Keratinocyte (primary cell): ENCODE measurements at regions not wholly inside any gene's neighbourhood (a gene's known extent, or its start where the extent isn't known, plus 50 kb on each side); places are given as distances from the start of the nearest gene placed in this dataset.
"Not testable (repeated sequence)": the region's sequence is repeated elsewhere in the genome, so short reads cannot be mapped to it uniquely, and the experiment has no call there.

Experiments
- DNase-seq: peaks from one replicate; pipeline ENCODE4 v3.0.0-alpha.2; 2011; ENCODE audit warnings: low read depth, missing footprints, low spot score
- FAIRE-seq: peaks from 2 replicates; lab custom pipeline; 2011; peaks lifted over from hg19 to GRCh38; lab: Jason Lieb, UNC
- H2AFZ ChIP-seq: 2 replicates; pipeline ENCODE4 v1.6.0; 2012; ENCODE audit warnings: low read length, control low read depth, inconsistent platforms; ENCODE audit not compliant: control insufficient read depth
- H3K27ac ChIP-seq: 2 replicates; pipeline ENCODE4 v1.5.1; 2011; ENCODE audit warnings: low read length; ENCODE audit not compliant: control insufficient read depth, insufficient read depth
- H3K27me3 ChIP-seq: 3 replicates; pipeline ENCODE4 v1.6.0; 2011; ENCODE audit warnings: low read length; ENCODE audit not compliant: control insufficient read depth, insufficient read depth; ENCODE audit errors: extremely low read depth
- H3K36me3 ChIP-seq, 2 experiments: 2 replicates in 1 of 2; 3 replicates in 1 of 2; pipeline ENCODE4 v1.5.1; 2011; ENCODE audit warnings: low read length in 2 of 2, mild to moderate bottlenecking in 1 of 2; ENCODE audit not compliant: control insufficient read depth in 2 of 2, insufficient read depth in 2 of 2; ENCODE audit errors: extremely low read depth in 1 of 2
- H3K4me1 ChIP-seq: 3 replicates; pipeline ENCODE4 v1.5.1; 2011; ENCODE audit warnings: low read length; ENCODE audit not compliant: control insufficient read depth, insufficient read depth; ENCODE audit errors: extremely low read depth
- H3K4me2 ChIP-seq: 3 replicates; pipeline ENCODE4 v1.6.0; 2011; ENCODE audit warnings: low read depth, low read length; ENCODE audit not compliant: control insufficient read depth, insufficient read depth; ENCODE audit errors: extremely low read depth
- H3K4me3 ChIP-seq, 3 experiments: fragments of 200-600 bp in 1 of 3; sonication (generic) in 1 of 3; 2 replicates in 2 of 3; 3 replicates in 1 of 3; pipeline ENCODE4 v1.5.1; 2011 to 2016; ENCODE audit warnings: low read length in 3 of 3, mild to moderate bottlenecking in 3 of 3, control low read depth in 2 of 3, inconsistent platforms in 1 of 3, low read depth in 1 of 3, mixed read lengths in 1 of 3, mixed run types in 1 of 3, moderate library complexity in 1 of 3; ENCODE audit not compliant: control insufficient read depth in 2 of 3, insufficient read depth in 2 of 3; ENCODE audit errors: extremely low read depth in 1 of 3
- H3K79me2 ChIP-seq: 2 replicates; pipeline ENCODE4 v1.6.0; 2012; ENCODE audit warnings: low read length; ENCODE audit not compliant: control insufficient read depth, insufficient read depth
- H3K9ac ChIP-seq: 3 replicates; pipeline ENCODE4 v1.6.0; 2011; ENCODE audit warnings: low read length; ENCODE audit not compliant: control insufficient read depth, insufficient read depth; ENCODE audit errors: extremely low read depth
- H3K9me1 ChIP-seq: 3 replicates; pipeline ENCODE4 v1.6.0; 2011; ENCODE audit warnings: low read length; ENCODE audit not compliant: control insufficient read depth, insufficient read depth; ENCODE audit errors: extremely low read depth
- H3K9me3 ChIP-seq: 2 replicates; pipeline ENCODE4 v1.5.1; 2012; ENCODE audit warnings: low read depth, low read length; ENCODE audit not compliant: control insufficient read depth
- H4K20me1 ChIP-seq: 3 replicates; pipeline ENCODE4 v1.6.0; 2011; ENCODE audit warnings: low read length; ENCODE audit not compliant: control insufficient read depth, insufficient read depth; ENCODE audit errors: extremely low read depth
- CTCF ChIP-seq, 3 experiments: IDR thresholded peaks in 1 of 3; conservative IDR thresholded peaks in 1 of 3; optimal IDR thresholded peaks in 1 of 3; 2 replicates in 2 of 3; 3 replicates in 1 of 3; pipeline versions ENCODE3 to v1.5.1; 2011; ENCODE audit warnings: low read length in 3 of 3, mild to moderate bottlenecking in 3 of 3, moderate library complexity in 2 of 3, control low read depth in 1 of 3, inconsistent platforms in 1 of 3; ENCODE audit not compliant: insufficient read depth in 2 of 3; ENCODE audit errors: extremely low read depth in 1 of 3
- EZH2 ChIP-seq: IDR thresholded peaks from one replicate; pipeline ENCODE4 v1.6.1; 2012; ENCODE audit warnings: inconsistent platforms, mild to moderate bottlenecking, low read length, moderate library complexity
- dilution Hi-C: fragments of 300-500 bp; cut with MboI; formaldehyde crosslinking; loops from one replicate; pipeline ENCODE4 v1.7.0; 2020; ENCODE audit warnings: low sequenced_read_pairs; ENCODE audit not compliant: extremely low pct_ligation_motif_present

GRCh38 chr5:97297704-97298091 is 114.7 kb upstream of the RIOK2 start:
- Histone ChIP-seq H3K27ac (no peak overlapping the region), H3K4me1 (no peaks in the 10 kb centered on the region), H3K4me3 (no peak overlapping the region), H3K9me3 (no peaks in the 10 kb centered on the region), H3K36me3 (no peaks in the 10 kb centered on the region), H2AFZ (no peak overlapping the region), H3K4me2 (no peak overlapping the region), H3K9ac (no peak overlapping the region), H3K27me3 (no peaks in the 10 kb centered on the region), H3K9me1 (no peaks in the 10 kb centered on the region), H4K20me1 (no peaks in the 10 kb centered on the region), H3K79me2 (no peaks in the 10 kb centered on the region)
- no peak for FAIRE-seq
- TF ChIP-seq EZH2 (no peak), CTCF (optimal IDR thresholded peaks at IDR 0.05 in 1 of 3, IDR thresholded peaks at IDR 0.05 in 1 of 3, conservative IDR thresholded peaks at IDR 0.05 in 1 of 3; ENCODE audit: extremely low read depth in 1 of 3, insufficient read depth in 2 of 3, low read length in 3 of 3) (no peak)
- dilution Hi-C loops = no loop called here
- no peak for DNase-seq

GRCh38 chr5:97301181-97301580 is 118.1 kb upstream of the RIOK2 start:
- H3K9ac ChIP-seq, H3K4me3 ChIP-seq, H4K20me1 ChIP-seq, FAIRE-seq, dilution Hi-C loops, H3K9me3 ChIP-seq, H3K9me1 ChIP-seq, H3K36me3 ChIP-seq, H3K27ac ChIP-seq, DNase-seq, H3K27me3 ChIP-seq, H3K4me1 ChIP-seq, H3K79me2 ChIP-seq, H2AFZ ChIP-seq, H3K4me2 ChIP-seq: not testable (repeated sequence)

GRCh38 chr5:97338729-97339128 is 155.7 kb upstream of the RIOK2 start:
- dilution Hi-C loops = no loop called here
- DNase-seq (no peak), FAIRE-seq (no peak)
- Histone ChIP-seq H3K27me3 (no peaks in the 10 kb centered on the region), H3K4me2 (no peak overlapping the region), H3K9me1 (no peaks in the 10 kb centered on the region), H4K20me1 (no peaks in the 10 kb centered on the region), H2AFZ (no peak overlapping the region), H3K9ac (no peak overlapping the region), H3K36me3 (no peaks in the 10 kb centered on the region), H3K9me3 (no peaks in the 10 kb centered on the region), H3K4me1 (no peaks in the 10 kb centered on the region), H3K4me3 (no peak overlapping the region), H3K27ac (no peak overlapping the region), H3K79me2 (no peaks in the 10 kb centered on the region)
- TF ChIP-seq CTCF (optimal IDR thresholded peaks at IDR 0.05 in 1 of 3, IDR thresholded peaks at IDR 0.05 in 1 of 3, conservative IDR thresholded peaks at IDR 0.05 in 1 of 3; ENCODE audit: extremely low read depth in 1 of 3, insufficient read depth in 2 of 3, low read length in 3 of 3) (no peak), EZH2 (no peak)
